ENCODE measurements at regions not wholly inside any gene's neighbourhood (a gene's known extent, or its start where the extent isn't known, plus 50 kb on each side); places are given as distances from the start of the nearest gene placed in this dataset.
"Not testable (repeated sequence)": the region's sequence is repeated elsewhere in the genome, so short reads cannot be mapped to it uniquely, and the experiment has no call there.

DNA sequence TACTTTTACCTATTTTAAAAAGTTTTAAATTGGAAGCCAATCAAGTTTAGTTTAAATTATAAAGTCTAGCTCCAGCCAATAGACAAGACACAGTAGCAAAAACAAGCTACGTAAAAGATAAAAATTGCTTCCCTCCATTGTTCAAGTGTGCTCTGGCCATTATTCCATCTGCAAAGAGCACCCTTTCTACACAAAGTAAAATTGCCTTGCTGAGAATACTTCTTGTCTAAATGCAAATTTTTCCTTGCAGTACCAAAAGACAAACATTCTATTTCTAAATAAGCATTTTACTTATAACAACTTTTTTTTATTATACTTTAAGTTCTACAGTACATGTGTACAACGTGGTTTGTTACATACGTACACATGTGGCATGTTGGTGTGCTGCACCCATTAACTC, 75.9 kb upstream of the ZNF746 start:
- Histone ChIP-seq H3K4me3 (ENCODE audit: low read length) (no peak overlapping the region), H3K27me3 (ENCODE audit: control insufficient read depth, insufficient read depth, low read length) (no peaks in the 10 kb centered on the region), H3K36me3 (ENCODE audit: control insufficient read depth, insufficient read depth, low read length) (no peaks in the 10 kb centered on the region), H3K4me1 (ENCODE audit: control insufficient read depth, insufficient read depth, low read length) (no peaks in the 10 kb centered on the region), H3K9me3 (ENCODE audit: control insufficient read depth, insufficient read depth, low read length) (peaks cover 12% of the 10 kb centered on the region), H3K27ac (ENCODE audit: low read length) (no peak overlapping the region)
- no peak overlapping the region for H3K27ac Mint-ChIP-seq
- H3K27me3 Mint-ChIP-seq (ENCODE audit: low read depth in 2 of 2), result no peaks in the 10 kb centered on the region
- DNase-seq (no peak), ATAC-seq (no peak)
- H3K4me1 Mint-ChIP-seq, result peaks cover 14 to 20% of the 10 kb centered on the region in 2 donors
- H3K9me3 Mint-ChIP-seq, result peaks cover 10 to 16% of the 10 kb centered on the region in 2 donors
- no peak overlapping the region for H3K4me3 Mint-ChIP-seq
- WGBS (ENCODE audit: insufficient coverage), result 100% methylated on average over 3 of the region's 3 CpGs
- TF ChIP-seq, protein P1, sequence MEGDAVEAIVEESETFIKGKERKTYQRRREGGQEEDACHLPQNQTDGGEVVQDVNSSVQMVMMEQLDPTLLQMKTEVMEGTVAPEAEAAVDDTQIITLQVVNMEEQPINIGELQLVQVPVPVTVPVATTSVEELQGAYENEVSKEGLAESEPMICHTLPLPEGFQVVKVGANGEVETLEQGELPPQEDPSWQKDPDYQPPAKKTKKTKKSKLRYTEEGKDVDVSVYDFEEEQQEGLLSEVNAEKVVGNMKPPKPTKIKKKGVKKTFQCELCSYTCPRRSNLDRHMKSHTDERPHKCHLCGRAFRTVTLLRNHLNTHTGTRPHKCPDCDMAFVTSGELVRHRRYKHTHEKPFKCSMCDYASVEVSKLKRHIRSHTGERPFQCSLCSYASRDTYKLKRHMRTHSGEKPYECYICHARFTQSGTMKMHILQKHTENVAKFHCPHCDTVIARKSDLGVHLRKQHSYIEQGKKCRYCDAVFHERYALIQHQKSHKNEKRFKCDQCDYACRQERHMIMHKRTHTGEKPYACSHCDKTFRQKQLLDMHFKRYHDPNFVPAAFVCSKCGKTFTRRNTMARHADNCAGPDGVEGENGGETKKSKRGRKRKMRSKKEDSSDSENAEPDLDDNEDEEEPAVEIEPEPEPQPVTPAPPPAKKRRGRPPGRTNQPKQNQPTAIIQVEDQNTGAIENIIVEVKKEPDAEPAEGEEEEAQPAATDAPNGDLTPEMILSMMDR (IDR thresholded peaks at IDR 0.05), result no peak
- peaks cover 14% of the 10 kb centered on the region for H3K36me3 Mint-ChIP-seq
- intact Hi-C loops (cut with micrococcal nuclease), result no loop called here

DNA sequence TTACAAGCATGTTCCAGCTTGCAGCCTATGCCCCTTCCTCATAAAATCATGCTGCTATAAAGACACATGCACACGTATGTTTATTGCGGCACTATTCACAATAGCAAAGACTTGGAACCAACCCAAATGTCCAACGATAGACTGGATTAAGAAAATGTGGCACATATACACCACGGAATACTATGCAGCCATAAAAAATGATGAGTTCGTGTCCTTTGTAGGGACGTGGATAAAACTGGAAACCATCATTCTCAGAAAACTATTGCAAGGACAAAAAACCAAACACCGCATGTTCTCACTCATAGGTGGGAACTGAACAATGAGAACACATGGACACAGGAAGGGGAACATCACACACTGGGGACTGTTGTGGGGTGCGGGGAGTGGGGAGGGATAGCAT, 75.3 kb upstream of the ZNF746 start:
- DNase-seq; H3K4me3 Mint-ChIP-seq; H3K4me3 ChIP-seq (ENCODE audit: low read length); ATAC-seq; intact Hi-C loops (cut with micrococcal nuclease); H3K4me1 ChIP-seq (ENCODE audit: control insufficient read depth, insufficient read depth, low read length); H3K27me3 ChIP-seq (ENCODE audit: control insufficient read depth, insufficient read depth, low read length); H3K36me3 ChIP-seq (ENCODE audit: control insufficient read depth, insufficient read depth, low read length); H3K27ac ChIP-seq (ENCODE audit: low read length); H3K27me3 Mint-ChIP-seq (ENCODE audit: low read depth in 2 of 2); H3K27ac Mint-ChIP-seq: not testable (repeated sequence)
- WGBS (ENCODE audit: insufficient coverage), result 87% methylated on average over 3 of the region's 8 CpGs
- Mint-ChIP-seq H3K9me3 (peaks cover 7 to 16% of the 10 kb centered on the region in 2 donors), H3K4me1 (peaks cover 14 to 20% of the 10 kb centered on the region in 2 donors), H3K36me3 (peaks cover 14% of the 10 kb centered on the region)
- peaks cover 12% of the 10 kb centered on the region for H3K9me3 ChIP-seq (ENCODE audit: control insufficient read depth, insufficient read depth, low read length)

DNA sequence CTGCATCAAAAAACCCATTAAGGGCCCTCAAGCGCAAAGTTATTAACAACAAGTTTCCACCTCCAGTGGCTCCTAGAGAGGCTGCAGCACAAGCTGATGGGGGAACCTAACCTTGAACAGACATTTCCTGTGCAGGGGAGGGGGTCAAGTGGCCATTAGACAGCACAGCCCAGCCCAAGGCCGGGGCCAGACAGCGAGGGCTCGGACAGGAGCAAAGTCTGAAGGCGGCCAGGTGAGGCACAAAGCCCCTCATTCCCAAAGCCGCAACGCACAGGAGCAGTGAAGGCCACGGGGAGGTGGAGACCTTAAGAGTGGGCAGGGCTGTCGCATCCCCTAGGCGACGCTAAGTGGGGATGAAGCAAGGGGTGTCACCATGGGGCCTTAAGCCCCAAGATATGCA, 73.2 kb upstream of the ZNF746 start:
- no peaks in the 10 kb centered on the region for H3K4me1 ChIP-seq (ENCODE audit: control insufficient read depth, insufficient read depth, low read length)
- Mint-ChIP-seq H3K27ac (peak overlapping the region in 1 of 2 donors; percentile 65), H3K4me3 (no peak overlapping the region), H3K27me3 (ENCODE audit: low read depth in 2 of 2) (no peaks in the 10 kb centered on the region), H3K4me1 (peaks cover 28 to 29% of the 10 kb centered on the region in 2 donors), H3K36me3 (peaks cover 14% of the 10 kb centered on the region), H3K9me3 (peaks cover 7 to 13% of the 10 kb centered on the region in 2 donors)
- intact Hi-C loops (cut with micrococcal nuclease), result no loop called here
- ATAC-seq (no peak), DNase-seq (no peak)
- no peak overlapping the region for H3K4me3 ChIP-seq (ENCODE audit: low read length)
- 98% methylated on average over 11 of the region's 11 CpGs for WGBS (ENCODE audit: insufficient coverage)
- H3K27ac ChIP-seq (ENCODE audit: low read length), result no peak overlapping the region
- peaks cover 12% of the 10 kb centered on the region for H3K9me3 ChIP-seq (ENCODE audit: control insufficient read depth, insufficient read depth, low read length)
- peaks cover 2% of the 10 kb centered on the region for H3K36me3 ChIP-seq (ENCODE audit: control insufficient read depth, insufficient read depth, low read length)
- TF ChIP-seq, protein P1 (IDR thresholded peaks at IDR 0.05), result no peak
- H3K27me3 ChIP-seq (ENCODE audit: control insufficient read depth, insufficient read depth, low read length), result no peaks in the 10 kb centered on the region

DNA sequence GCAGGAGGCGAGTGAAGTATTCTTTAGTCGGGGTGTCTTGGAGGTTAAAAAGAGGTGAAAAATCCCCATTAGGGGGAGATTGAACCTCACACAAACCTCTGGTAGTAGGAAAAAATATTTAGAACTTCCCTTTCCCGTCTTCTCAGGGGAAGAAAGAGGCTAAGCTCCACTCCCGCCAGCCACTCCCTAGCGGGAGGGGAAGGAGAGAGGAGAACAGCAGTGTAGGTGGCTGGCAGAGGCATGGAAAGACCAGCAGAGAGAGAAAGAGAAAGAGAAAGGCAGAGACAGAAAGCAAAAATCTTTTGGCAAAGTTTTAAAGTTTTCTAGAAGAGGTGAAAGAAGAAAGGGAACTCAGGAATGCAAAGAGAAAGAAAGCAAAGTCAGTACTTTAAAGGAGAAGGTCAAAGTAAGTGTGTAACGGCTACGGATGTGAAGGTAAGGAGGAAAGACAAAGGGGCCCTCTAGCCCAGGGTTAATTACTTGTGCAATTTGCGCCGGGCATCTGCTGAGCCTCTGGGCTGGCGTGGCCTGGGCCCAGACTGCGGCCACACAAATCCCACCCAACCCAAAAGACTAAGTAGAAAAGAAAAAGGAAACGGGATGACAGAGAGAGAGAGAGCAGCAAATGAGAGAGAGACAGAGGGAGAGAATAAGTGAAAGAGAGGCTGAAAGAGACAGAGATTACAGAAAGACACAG, 72.3 kb upstream of the ZNF746 start:
- DNase-seq (no peak), ATAC-seq (no peak)
- WGBS (ENCODE audit: insufficient coverage), result 97% methylated on average over 8 of the region's 12 CpGs
- no peak overlapping the region for H3K27ac Mint-ChIP-seq
- peaks cover 14% of the 10 kb centered on the region for H3K36me3 Mint-ChIP-seq
- no peak overlapping the region for H3K27ac ChIP-seq (ENCODE audit: low read length)
- no peaks in the 10 kb centered on the region for H3K27me3 Mint-ChIP-seq (ENCODE audit: low read depth in 2 of 2)
- peaks cover 7 to 10% of the 10 kb centered on the region in 2 donors for H3K9me3 Mint-ChIP-seq
- H3K36me3 ChIP-seq (ENCODE audit: control insufficient read depth, insufficient read depth, low read length), result peaks cover 2% of the 10 kb centered on the region
- TF ChIP-seq, protein P1 (IDR thresholded peaks at IDR 0.05), result no peak
- H3K4me1 Mint-ChIP-seq, result peaks cover 30 to 37% of the 10 kb centered on the region in 2 donors
- intact Hi-C loops (cut with micrococcal nuclease), result no loop called here
- peaks cover 12% of the 10 kb centered on the region for H3K9me3 ChIP-seq (ENCODE audit: control insufficient read depth, insufficient read depth, low read length)
- no peaks in the 10 kb centered on the region for H3K27me3 ChIP-seq (ENCODE audit: control insufficient read depth, insufficient read depth, low read length)
- H3K4me3 Mint-ChIP-seq, result no peak overlapping the region
- no peaks in the 10 kb centered on the region for H3K4me1 ChIP-seq (ENCODE audit: control insufficient read depth, insufficient read depth, low read length)
- no peak overlapping the region for H3K4me3 ChIP-seq (ENCODE audit: low read length)

Measured in natural killer cell (primary cell).